Right lobe of liver (tissue), 4 donors: ENCODE measurements at regions not wholly inside any gene's neighbourhood (a gene's known extent, or its start where the extent isn't known, plus 50 kb on each side); places are given as distances from the start of the nearest gene placed in this dataset.

Experiments used
- POLR2A ChIP-seq: fragments of 450-650 bp; IDR thresholded peaks from one replicate; pipeline ENCODE4 v1.6.1; 2017; ENCODE audit warnings: antibody characterized with exemption, mild to moderate bottlenecking
- TF ChIP-seq, protein P1 (sequence below), 4 donors: fragments of 200-600 bp in 3 of 4; fragments of 450-650 bp in 1 of 4; IDR thresholded peaks; one replicate each; pipeline versions ENCODE4 v1.5.1 to v1.8.0; 2016 to 2022; ENCODE audit warnings: antibody characterized with exemption in 4 of 4, mild to moderate bottlenecking in 2 of 4
- donor health status: DM: no; HTN: no; CAD: no.
- donor health status: DM: no; HTN: no; CAD: no.
- donor health status: DM: no; HTN: yes; CAD: no.

DNA sequence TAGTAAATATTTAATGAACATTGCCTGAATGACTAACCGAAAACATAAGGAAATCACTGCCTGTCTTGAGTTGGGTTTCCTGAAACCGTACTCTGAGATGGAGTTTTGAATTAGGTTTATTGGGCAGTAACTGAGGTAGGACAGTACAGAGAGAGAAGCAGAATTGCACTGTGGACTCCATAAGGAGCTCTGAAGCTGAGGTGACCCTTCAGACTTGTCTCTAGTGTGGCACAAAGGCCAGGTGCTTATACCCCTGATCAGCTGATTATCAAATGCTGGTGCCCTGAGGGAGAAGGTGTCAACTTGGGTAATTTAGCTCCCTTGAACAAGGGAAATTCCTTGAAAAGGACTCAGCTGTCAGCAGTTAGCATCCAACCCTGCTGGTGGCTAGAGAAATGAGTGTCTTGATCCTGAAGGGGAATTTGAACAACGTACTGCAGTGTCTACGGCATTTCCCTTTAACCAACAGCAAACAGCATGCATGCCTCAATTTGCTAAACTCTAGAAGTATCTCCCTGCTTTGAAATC is 135.0 kb upstream of the SMARCA2 start:
- TF ChIP-seq, protein P1, sequence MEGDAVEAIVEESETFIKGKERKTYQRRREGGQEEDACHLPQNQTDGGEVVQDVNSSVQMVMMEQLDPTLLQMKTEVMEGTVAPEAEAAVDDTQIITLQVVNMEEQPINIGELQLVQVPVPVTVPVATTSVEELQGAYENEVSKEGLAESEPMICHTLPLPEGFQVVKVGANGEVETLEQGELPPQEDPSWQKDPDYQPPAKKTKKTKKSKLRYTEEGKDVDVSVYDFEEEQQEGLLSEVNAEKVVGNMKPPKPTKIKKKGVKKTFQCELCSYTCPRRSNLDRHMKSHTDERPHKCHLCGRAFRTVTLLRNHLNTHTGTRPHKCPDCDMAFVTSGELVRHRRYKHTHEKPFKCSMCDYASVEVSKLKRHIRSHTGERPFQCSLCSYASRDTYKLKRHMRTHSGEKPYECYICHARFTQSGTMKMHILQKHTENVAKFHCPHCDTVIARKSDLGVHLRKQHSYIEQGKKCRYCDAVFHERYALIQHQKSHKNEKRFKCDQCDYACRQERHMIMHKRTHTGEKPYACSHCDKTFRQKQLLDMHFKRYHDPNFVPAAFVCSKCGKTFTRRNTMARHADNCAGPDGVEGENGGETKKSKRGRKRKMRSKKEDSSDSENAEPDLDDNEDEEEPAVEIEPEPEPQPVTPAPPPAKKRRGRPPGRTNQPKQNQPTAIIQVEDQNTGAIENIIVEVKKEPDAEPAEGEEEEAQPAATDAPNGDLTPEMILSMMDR (IDR thresholded peaks at IDR 0.05) = no peak
- TF ChIP-seq POLR2A = no peak
